GM23338 (cell line): ENCODE measurements at regions not wholly inside any gene's neighbourhood (a gene's known extent, or its start where the extent isn't known, plus 50 kb on each side); places are given as distances from the start of the nearest gene placed in this dataset.

Experiments used
- ATAC-seq: fragments of 200-7000 bp; cut with Tn5 transposase; 3 replicates; pipeline ENCODE4 v1.9.1; 2020
- DNase-seq: peaks from one replicate; pipeline ENCODE4 v3.0.0-alpha.2; 2015; ENCODE audit warnings: low spot score
- H2AFZ ChIP-seq: fragments of 200-600 bp; sonication (generic); 2 replicates; pipeline ENCODE4 v1.8.0; 2016; ENCODE audit warnings: antibody characterized with exemption, mild to moderate bottlenecking, moderate library complexity
- H3F3A ChIP-seq: fragments of 200-600 bp; sonication (generic); replicated peaks from 2 replicates; pipeline ENCODE4 v1.8.0; 2017; ENCODE audit warnings: antibody characterized with exemption, mixed run types, low read depth
- H3K27ac ChIP-seq: fragments of 200-600 bp; sonication (generic); 2 replicates; pipeline ENCODE4 v1.6.1; 2016; ENCODE audit warnings: low read depth
- H3K27me3 ChIP-seq: fragments of 200-600 bp; sonication (generic); 2 replicates; pipeline ENCODE4 v1.8.0; 2016; ENCODE audit warnings: mild to moderate bottlenecking, mixed run types, moderate library complexity; ENCODE audit not compliant: insufficient read depth
- H3K36me3 ChIP-seq: fragments of 200-600 bp; sonication (generic); 2 replicates; pipeline ENCODE4 v1.8.0; 2016; ENCODE audit warnings: mild to moderate bottlenecking; ENCODE audit not compliant: insufficient read depth
- H3K4me1 ChIP-seq: fragments of 200-600 bp; sonication (generic); 2 replicates; pipeline ENCODE4 v1.8.0; 2016; ENCODE audit warnings: mild to moderate bottlenecking, moderate library complexity; ENCODE audit not compliant: insufficient read depth
- H3K4me2 ChIP-seq: fragments of 200-600 bp; sonication (generic); 2 replicates; pipeline ENCODE4 v1.7.1; 2017; ENCODE audit warnings: mixed run types
- H3K4me3 ChIP-seq: fragments of 200-600 bp; sonication (generic); 2 replicates; pipeline ENCODE4 v1.6.1; 2016; ENCODE audit warnings: mixed run types
- H3K79me2 ChIP-seq: fragments of 200-600 bp; sonication (generic); replicated peaks from 2 replicates; pipeline ENCODE4 v1.8.0; 2017; ENCODE audit warnings: mild to moderate bottlenecking; ENCODE audit not compliant: insufficient read depth
- H3K9me2 ChIP-seq: fragments of 200-600 bp; sonication (generic); 2 replicates; pipeline ENCODE4 v1.8.0; 2017; ENCODE audit not compliant: insufficient read depth
- H4K20me1 ChIP-seq: fragments of 200-600 bp; sonication (generic); replicated peaks from 2 replicates; pipeline ENCODE4 v1.8.0; 2017; ENCODE audit warnings: mild to moderate bottlenecking; ENCODE audit not compliant: insufficient read depth
- H3K27ac Mint-ChIP-seq: 2 replicates; pipeline ENCODE4 v1.8.0; 2020; ENCODE audit warnings: inconsistent platforms, mild to moderate bottlenecking, moderate library complexity, mixed read lengths
- H3K27me3 Mint-ChIP-seq: 3 replicates; pipeline ENCODE4 v1.8.0; 2022; ENCODE audit warnings: low read depth, mild to moderate bottlenecking, moderate library complexity, mixed read lengths, inconsistent platforms; ENCODE audit not compliant: insufficient read depth, poor library complexity
- H3K36me3 Mint-ChIP-seq: 3 replicates; pipeline ENCODE4 v1.8.0; 2021; ENCODE audit warnings: low read depth, mild to moderate bottlenecking, inconsistent platforms, moderate library complexity, mixed read lengths
- H3K4me1 Mint-ChIP-seq: 3 replicates; pipeline ENCODE4 v1.8.0; 2020; ENCODE audit warnings: mild to moderate bottlenecking, inconsistent platforms, mixed read lengths
- H3K4me3 Mint-ChIP-seq: 3 replicates; pipeline ENCODE4 v1.8.0; 2021; ENCODE audit warnings: moderate library complexity, mild to moderate bottlenecking, inconsistent platforms, mixed read lengths
- H3K9me3 Mint-ChIP-seq: 3 replicates; pipeline ENCODE4 v1.8.0; 2020; ENCODE audit warnings: moderate library complexity, mild to moderate bottlenecking, inconsistent platforms, mixed read lengths
- CREB1 ChIP-seq: fragments of 250-450 bp; sonication (Bioruptor Pico); IDR thresholded peaks from 2 replicates; pipeline ENCODE4 v1.5.0; 2020; ENCODE audit warnings: low read depth, mild to moderate bottlenecking, moderate library complexity
- CTCF ChIP-seq, 2 experiments: fragments of 200-600 bp in 1 of 2; sonication (generic) in 1 of 2; conservative IDR thresholded peaks; 2 replicates each; pipeline versions ENCODE4 v1.5.1 to v1.6.1; 2016 to 2017; ENCODE audit warnings: antibody characterized with exemption in 2 of 2, low read depth in 2 of 2, mild to moderate bottlenecking in 2 of 2, moderate library complexity in 1 of 2
- EZH2phosphoT487 ChIP-seq: fragments of 200-600 bp; sonication (generic); IDR thresholded peaks from one replicate; pipeline ENCODE4 v1.8.1; 2018; ENCODE audit warnings: antibody characterized with exemption; ENCODE audit not compliant: unreplicated experiment
- JUNB ChIP-seq: IDR thresholded peaks from one replicate; pipeline ENCODE4 v1.6.1; 2016; ENCODE audit warnings: antibody characterized with exemption; ENCODE audit not compliant: unreplicated experiment
- NANOG ChIP-seq: IDR thresholded peaks from 2 replicates; pipeline ENCODE4 v1.6.1; 2016; ENCODE audit warnings: antibody characterized with exemption, borderline replicate concordance
- POLR2AphosphoS5 ChIP-seq: IDR thresholded peaks from 2 replicates; pipeline ENCODE4 v1.6.1; 2016; ENCODE audit warnings: antibody characterized with exemption, low read depth
- STAT1 ChIP-seq: IDR thresholded peaks from one replicate; pipeline ENCODE4 v1.6.1; 2016; ENCODE audit warnings: antibody characterized with exemption; ENCODE audit not compliant: unreplicated experiment
- ZNF114 ChIP-seq: fragments of 250-450 bp; sonication (Bioruptor Pico); IDR thresholded peaks from 2 replicates; pipeline ENCODE4 v1.5.0; 2020; ENCODE audit warnings: mild to moderate bottlenecking, moderate library complexity
- ZNF331 ChIP-seq: fragments of 250-450 bp; sonication (Bioruptor Pico); IDR thresholded peaks from 2 replicates; pipeline ENCODE4 v1.5.0; 2020; ENCODE audit warnings: low read depth, mild to moderate bottlenecking, moderate library complexity

GRCh38 chr1:42034426-42034825 is 115.7 kb upstream of the HIVEP3 start (continued):
- TF ChIP-seq EZH2phosphoT487, result no peak
- no peak for TF ChIP-seq STAT1
- no peak for TF ChIP-seq JUNB
- no peak for TF ChIP-seq POLR2AphosphoS5
- no peak for TF ChIP-seq CTCF (conservative IDR thresholded peaks at IDR 0.05; ENCODE audit: low read depth in 2 of 2)
- no peak for TF ChIP-seq ZNF331 (CRISPR knock-in tag)
- TF ChIP-seq CREB1 (CRISPR knock-in tag), result no peak

- no peak overlapping the region for H3K4me2 ChIP-seq
- DNase-seq (no peak), ATAC-seq (no peak)
- H3K27me3 ChIP-seq, result peaks cover 26% of the 10 kb centered on the region
- Mint-ChIP-seq H3K36me3 (no peaks in the 10 kb centered on the region; the same call in 2 of the 3 replicates), H3K4me3 (no peak overlapping the region), H3K4me1 (peaks cover 9% of the 10 kb centered on the region), H3K27ac (no peak overlapping the region), H3K9me3 (no peaks in the 10 kb centered on the region), H3K27me3 (peaks cover 19% of the 10 kb centered on the region)
- H3K36me3 ChIP-seq, result no peaks in the 10 kb centered on the region
- H3K79me2 ChIP-seq, result no peaks in the 10 kb centered on the region
- H2AFZ ChIP-seq, result no peak overlapping the region
- TF ChIP-seq JUNB (no peak), NANOG (no peak), ZNF331 (CRISPR knock-in tag) (no peak)
- no peak overlapping the region for H3K4me3 ChIP-seq
- H3F3A ChIP-seq, result no peaks in the 10 kb centered on the region
- H3K9me2 ChIP-seq, result no peaks in the 10 kb centered on the region
- peaks cover 5% of the 10 kb centered on the region; the same call in 1 of the 2 replicates for H3K4me1 ChIP-seq
- H3K27ac ChIP-seq, result no peak overlapping the region
- H4K20me1 ChIP-seq, result no peaks in the 10 kb centered on the region
Measured at GRCh38 chr1:42033629-42034028, 114.9 kb upstream of the HIVEP3 start.

GRCh38 chr1:42017730-42018129 is 99.0 kb upstream of the HIVEP3 start:
- H3F3A ChIP-seq, result no peaks in the 10 kb centered on the region
- H3K4me2 ChIP-seq, result no peak overlapping the region
- no peak for ATAC-seq
- no peaks in the 10 kb centered on the region for H3K36me3 Mint-ChIP-seq
- H3K27ac Mint-ChIP-seq, result no peak overlapping the region
- 0 out of 2 replicates have a peak, but pooled peaks cover 3% of the 10 kb centered on the region for H3K9me2 ChIP-seq
- no peak overlapping the region for H3K4me3 Mint-ChIP-seq
- H2AFZ ChIP-seq, result no peak overlapping the region
- H3K27ac ChIP-seq, result no peak overlapping the region
- no peaks in the 10 kb centered on the region for H3K4me1 ChIP-seq
- no peaks in the 10 kb centered on the region for H3K79me2 ChIP-seq
- H3K4me1 Mint-ChIP-seq, result peaks cover 9% of the 10 kb centered on the region; the same call in 2 of the 3 replicates
- no peaks in the 10 kb centered on the region for H3K27me3 Mint-ChIP-seq
- H3K4me3 ChIP-seq, result no peak overlapping the region
- no peaks in the 10 kb centered on the region for H3K27me3 ChIP-seq
- H3K36me3 ChIP-seq, result no peaks in the 10 kb centered on the region
- H4K20me1 ChIP-seq, result no peaks in the 10 kb centered on the region
- no peak for DNase-seq
- no peaks in the 10 kb centered on the region for H3K9me3 Mint-ChIP-seq
- TF ChIP-seq ZNF114 (CRISPR knock-in tag) (no peak), JUNB (no peak), POLR2AphosphoS5 (no peak), NANOG (no peak), CREB1 (CRISPR knock-in tag) (no peak), ZNF331 (CRISPR knock-in tag) (no peak), EZH2phosphoT487 (no peak), CTCF (conservative IDR thresholded peaks at IDR 0.05; ENCODE audit: low read depth in 2 of 2) (no peak)
